CD4-positive, CD25-positive, alpha-beta regulatory T cell (primary cell): ENCODE measurements at regions not wholly inside any gene's neighbourhood (a gene's known extent, or its start where the extent isn't known, plus 50 kb on each side); places are given as distances from the start of the nearest gene placed in this dataset.

ENCODE experiments used
- ATAC-seq, 2 donors: fragments of 150-1000 bp; cut with Tn5 transposase; one replicate each; pipeline ENCODE4 v1.10.0; 2021; ENCODE audit warnings: low read depth in 2 of 2, moderate number of reproducible peaks in 2 of 2, moderate library complexity in 1 of 2
- DNase-seq, 3 donors: peaks; one replicate each; pipeline versions ENCODE4 v3.0.0 to v3.0.0-alpha.2; 2012 to 2022; ENCODE audit warnings: mixed read lengths in 1 of 3
- H3K27ac ChIP-seq: one replicate; pipeline ENCODE4 v1.7.0; 2013; ENCODE audit warnings: mild to moderate bottlenecking, low read length; ENCODE audit not compliant: insufficient read depth, poor library complexity, severe bottlenecking
- H3K27me3 ChIP-seq: one replicate; pipeline ENCODE4 v1.7.0; 2013; ENCODE audit warnings: low read length; ENCODE audit not compliant: control insufficient read depth, insufficient read depth
- H3K36me3 ChIP-seq: one replicate; pipeline ENCODE4 v1.7.0; 2013; ENCODE audit warnings: mild to moderate bottlenecking, low read length, moderate library complexity; ENCODE audit not compliant: control insufficient read depth, insufficient read depth
- H3K4me1 ChIP-seq: 2 replicates; pipeline ENCODE4 v1.7.0; 2013; ENCODE audit warnings: mild to moderate bottlenecking, low read length; ENCODE audit not compliant: insufficient read depth, control insufficient read depth, poor library complexity, severe bottlenecking
- H3K4me3 ChIP-seq: one replicate; pipeline ENCODE4 v1.7.0; 2013; ENCODE audit warnings: low read depth, mild to moderate bottlenecking, low read length, moderate library complexity
- H3K9me3 ChIP-seq, 2 experiments: 1 replicate in 1 of 2; 2 replicates in 1 of 2; pipeline ENCODE4 v1.7.0; 2013; ENCODE audit warnings: low read length in 2 of 2, mild to moderate bottlenecking in 1 of 2, moderate library complexity in 1 of 2; ENCODE audit not compliant: control insufficient read depth in 2 of 2
- H3K27ac Mint-ChIP-seq, 3 donors: one replicate each; pipeline ENCODE4 v1.8.0; 2020 to 2022; ENCODE audit warnings: mild to moderate bottlenecking in 3 of 3, mixed read lengths in 3 of 3, moderate library complexity in 2 of 3
- H3K27me3 Mint-ChIP-seq: one replicate; pipeline ENCODE4 v1.8.0; 2022; ENCODE audit warnings: mild to moderate bottlenecking, mixed read lengths
- H3K36me3 Mint-ChIP-seq: one replicate; pipeline ENCODE4 v1.8.0; 2020; ENCODE audit warnings: mixed read lengths
- H3K4me1 Mint-ChIP-seq, 4 donors: one replicate each; pipeline ENCODE4 v1.8.0; 2020 to 2022; ENCODE audit warnings: mixed read lengths in 4 of 4, mild to moderate bottlenecking in 1 of 4
- H3K4me3 Mint-ChIP-seq, 4 donors: one replicate each; pipeline ENCODE4 v1.8.0; 2020 to 2022; ENCODE audit warnings: mild to moderate bottlenecking in 4 of 4, mixed read lengths in 4 of 4, moderate library complexity in 3 of 4
- H3K9me3 Mint-ChIP-seq, 7 donors: one replicate each; pipeline ENCODE4 v1.8.0; 2020 to 2022; ENCODE audit warnings: mixed read lengths in 7 of 7, mild to moderate bottlenecking in 3 of 7, moderate library complexity in 2 of 7

- Histone ChIP-seq H3K9me3 (no peaks in the 10 kb centered on the region), H3K27me3 (no peaks in the 10 kb centered on the region), H3K4me1 (no peaks in the 10 kb centered on the region), H3K4me3 (no peak overlapping the region), H3K27ac (no peak overlapping the region), H3K36me3 (no peaks in the 10 kb centered on the region)
- DNase-seq (no peak), ATAC-seq (no peak)
- Mint-ChIP-seq H3K36me3 (no peaks in the 10 kb centered on the region), H3K4me3 (no peak overlapping the region), H3K9me3 (peaks cover 0 to 19% (median 2%) of the 10 kb centered on the region in 7 donors), H3K4me1 (no peaks in the 10 kb centered on the region), H3K27me3 (no peaks in the 10 kb centered on the region), H3K27ac (no peak overlapping the region)
These were observed 116.8 kb upstream of the CNTLN start for GRCh38 chr9:17017931-17018491.

GRCh38 chr9:17013891-17014290 lies 120.9 kb upstream of the CNTLN start:
- Histone ChIP-seq H3K4me1 (no peaks in the 10 kb centered on the region), H3K4me3 (no peak overlapping the region), H3K27ac (no peak overlapping the region), H3K36me3 (no peaks in the 10 kb centered on the region), H3K27me3 (no peaks in the 10 kb centered on the region), H3K9me3 (no peaks in the 10 kb centered on the region)
- H3K4me1 Mint-ChIP-seq = no peaks in the 10 kb centered on the region
- ATAC-seq = no peak
- H3K27me3 Mint-ChIP-seq = no peaks in the 10 kb centered on the region
- DNase-seq = no peak
- no peaks in the 10 kb centered on the region for H3K36me3 Mint-ChIP-seq
- H3K4me3 Mint-ChIP-seq = no peak overlapping the region
- H3K27ac Mint-ChIP-seq = no peak overlapping the region
- H3K9me3 Mint-ChIP-seq = peaks cover 0 to 11% (median 0%) of the 10 kb centered on the region in 7 donors

- H3K4me3 Mint-ChIP-seq = no peak overlapping the region
- no peaks in the 10 kb centered on the region for H3K4me1 ChIP-seq
- no peaks in the 10 kb centered on the region for H3K36me3 Mint-ChIP-seq
- H3K9me3 Mint-ChIP-seq = peaks cover 0 to 11% (median 0%) of the 10 kb centered on the region in 7 donors
- ATAC-seq (no peak), DNase-seq (no peak)
- H3K4me1 Mint-ChIP-seq = no peaks in the 10 kb centered on the region
- H3K27me3 Mint-ChIP-seq = no peaks in the 10 kb centered on the region
- H3K27ac ChIP-seq = no peak overlapping the region
- no peaks in the 10 kb centered on the region for H3K27me3 ChIP-seq
- no peak overlapping the region for H3K4me3 ChIP-seq
- no peak overlapping the region for H3K27ac Mint-ChIP-seq
- H3K36me3 ChIP-seq = no peaks in the 10 kb centered on the region
- no peaks in the 10 kb centered on the region for H3K9me3 ChIP-seq
These were observed 121.8 kb upstream of the CNTLN start for GRCh38 chr9:17013010-17013409.

GRCh38 chr9:17011880-17012279 lies 123.0 kb upstream of the CNTLN start:
- Mint-ChIP-seq H3K4me3 (no peak overlapping the region), H3K27me3 (no peaks in the 10 kb centered on the region), H3K4me1 (no peaks in the 10 kb centered on the region), H3K36me3 (no peaks in the 10 kb centered on the region), H3K27ac (no peak overlapping the region), H3K9me3 (peaks cover 0 to 11% (median 0%) of the 10 kb centered on the region in 7 donors)
- H3K9me3 ChIP-seq = no peaks in the 10 kb centered on the region
- no peak overlapping the region for H3K4me3 ChIP-seq
- no peak for DNase-seq
- ATAC-seq = no peak
- H3K27me3 ChIP-seq = no peaks in the 10 kb centered on the region
- no peak overlapping the region for H3K27ac ChIP-seq
- H3K4me1 ChIP-seq = no peaks in the 10 kb centered on the region
- no peaks in the 10 kb centered on the region for H3K36me3 ChIP-seq

GRCh38 chr9:17009071-17009470 lies 125.8 kb upstream of the CNTLN start:
- ATAC-seq = no peak
- Mint-ChIP-seq H3K4me1 (no peaks in the 10 kb centered on the region), H3K27ac (no peak overlapping the region), H3K27me3 (no peaks in the 10 kb centered on the region), H3K36me3 (no peaks in the 10 kb centered on the region), H3K4me3 (no peak overlapping the region), H3K9me3 (peaks cover 0 to 5% (median 0%) of the 10 kb centered on the region in 7 donors)
- H3K27me3 ChIP-seq = no peaks in the 10 kb centered on the region
- H3K9me3 ChIP-seq = no peaks in the 10 kb centered on the region
- no peak for DNase-seq
- no peak overlapping the region for H3K4me3 ChIP-seq
- no peaks in the 10 kb centered on the region for H3K4me1 ChIP-seq
- H3K36me3 ChIP-seq = no peaks in the 10 kb centered on the region
- H3K27ac ChIP-seq = no peak overlapping the region

- DNase-seq (no peak), ATAC-seq (no peak)
- H3K27me3 Mint-ChIP-seq = no peaks in the 10 kb centered on the region
- no peaks in the 10 kb centered on the region for H3K36me3 Mint-ChIP-seq
- H3K4me3 Mint-ChIP-seq = no peak overlapping the region
- H3K4me1 Mint-ChIP-seq = no peaks in the 10 kb centered on the region
- H3K27ac Mint-ChIP-seq = no peak overlapping the region
- Histone ChIP-seq H3K4me1 (no peaks in the 10 kb centered on the region), H3K4me3 (no peak overlapping the region), H3K36me3 (no peaks in the 10 kb centered on the region), H3K27me3 (no peaks in the 10 kb centered on the region), H3K27ac (no peak overlapping the region), H3K9me3 (no peaks in the 10 kb centered on the region)
- H3K9me3 Mint-ChIP-seq = peaks cover 0 to 5% (median 2%) of the 10 kb centered on the region in 7 donors
These were observed 129.6 kb upstream of the CNTLN start for GRCh38 chr9:17005056-17005823.

GRCh38 chr9:17004500-17004899 lies 130.3 kb upstream of the CNTLN start:
- Histone ChIP-seq H3K36me3 (no peaks in the 10 kb centered on the region), H3K4me3 (no peak overlapping the region), H3K27me3 (no peaks in the 10 kb centered on the region), H3K27ac (no peak overlapping the region), H3K4me1 (no peaks in the 10 kb centered on the region), H3K9me3 (no peaks in the 10 kb centered on the region)
- peaks cover 0 to 8% (median 2%) of the 10 kb centered on the region in 7 donors for H3K9me3 Mint-ChIP-seq
- no peaks in the 10 kb centered on the region for H3K27me3 Mint-ChIP-seq
- DNase-seq = no peak
- no peak overlapping the region for H3K4me3 Mint-ChIP-seq
- no peak for ATAC-seq
- H3K36me3 Mint-ChIP-seq = no peaks in the 10 kb centered on the region
- no peaks in the 10 kb centered on the region for H3K4me1 Mint-ChIP-seq
- no peak overlapping the region for H3K27ac Mint-ChIP-seq
